ENCODE measurements at regions not wholly inside any gene's neighbourhood (a gene's known extent, or its start where the extent isn't known, plus 50 kb on each side); places are given as distances from the start of the nearest gene placed in this dataset.

DNA sequence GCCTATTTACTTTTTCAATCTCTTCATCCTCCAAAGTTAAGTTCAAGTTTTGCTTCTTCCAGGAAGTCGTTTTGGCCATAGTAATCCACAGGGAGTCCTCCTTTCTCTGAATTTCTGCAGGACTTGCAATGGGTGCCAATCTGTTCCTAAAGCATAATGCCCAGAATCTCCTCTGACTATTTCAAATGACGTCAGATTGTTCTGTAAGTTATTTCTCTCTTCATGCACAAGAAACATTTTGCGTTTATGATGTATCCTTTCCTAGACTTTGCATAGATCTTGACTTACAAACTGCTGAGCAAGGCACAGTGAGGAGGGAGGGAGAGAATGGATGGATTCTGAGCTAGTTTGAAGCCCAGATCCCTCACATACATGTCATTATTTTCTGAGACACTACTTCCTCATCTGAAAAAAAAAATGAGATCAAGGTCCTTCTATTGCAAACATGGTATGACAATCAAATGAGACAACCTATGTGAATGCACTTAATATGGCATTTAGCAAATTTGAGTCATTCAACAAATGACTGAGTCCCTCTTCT, 103.1 kb downstream of the MEX3B start:
- no peak overlapping the region for H2AFZ ChIP-seq (ENCODE audit: low read length)
- no peaks in the 10 kb centered on the region for H3K36me3 ChIP-seq (ENCODE audit: insufficient read depth, low read length)

DNA sequence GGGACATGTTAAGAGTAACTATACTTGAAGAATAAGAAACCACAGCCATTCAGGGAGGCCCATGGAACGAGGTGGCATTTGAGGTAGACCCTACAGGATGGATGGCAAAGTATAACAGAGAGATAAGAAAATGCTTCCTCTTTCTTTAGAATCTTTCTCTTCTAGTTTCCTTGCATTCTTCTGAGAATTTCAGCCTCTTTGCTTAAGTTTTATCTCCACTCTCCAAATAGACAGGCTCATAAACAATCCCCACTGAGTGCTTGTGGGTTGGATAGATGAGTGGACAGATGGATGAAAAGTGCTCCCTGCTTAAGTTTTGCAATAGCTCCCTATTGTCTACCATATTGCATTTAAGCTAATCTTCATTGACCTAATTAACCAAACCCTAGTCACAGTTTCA, 103.7 kb downstream of the MEX3B start:
- no peak overlapping the region for H3K4me2 ChIP-seq (ENCODE audit: low read depth, low read length, poor library complexity, severe bottlenecking)
- no peak overlapping the region for H2AFZ ChIP-seq (ENCODE audit: low read length)
- no peak overlapping the region for H3K4me3 ChIP-seq (ENCODE audit: low read length)

More for the DNA sequence above, 103.1 kb downstream of the MEX3B start:
- no peak for DNase-seq
- H3K27ac ChIP-seq (ENCODE audit: low read length) = no peak overlapping the region
- H3K27me3 ChIP-seq (ENCODE audit: low read length) = no peaks in the 10 kb centered on the region
- no peaks in the 10 kb centered on the region for H4K20me1 ChIP-seq (ENCODE audit: insufficient read depth, low read depth, low read length)
- no peaks in the 10 kb centered on the region for H3K4me1 ChIP-seq (ENCODE audit: low read length)
- no peaks in the 10 kb centered on the region for H3K79me2 ChIP-seq (ENCODE audit: low read length)
- H3K9me3 ChIP-seq (ENCODE audit: low read length) = peaks cover 5% of the 10 kb centered on the region
- no peak overlapping the region for H3K4me3 ChIP-seq (ENCODE audit: low read length)
- H3K9me2 ChIP-seq (replicated peaks; ENCODE audit: insufficient read depth, low read length) = no peaks in the 10 kb centered on the region
- no peak overlapping the region for H3K4me2 ChIP-seq (ENCODE audit: low read depth, low read length, poor library complexity, severe bottlenecking)
- H3K9ac ChIP-seq (ENCODE audit: low read length) = no peak overlapping the region

DNA sequence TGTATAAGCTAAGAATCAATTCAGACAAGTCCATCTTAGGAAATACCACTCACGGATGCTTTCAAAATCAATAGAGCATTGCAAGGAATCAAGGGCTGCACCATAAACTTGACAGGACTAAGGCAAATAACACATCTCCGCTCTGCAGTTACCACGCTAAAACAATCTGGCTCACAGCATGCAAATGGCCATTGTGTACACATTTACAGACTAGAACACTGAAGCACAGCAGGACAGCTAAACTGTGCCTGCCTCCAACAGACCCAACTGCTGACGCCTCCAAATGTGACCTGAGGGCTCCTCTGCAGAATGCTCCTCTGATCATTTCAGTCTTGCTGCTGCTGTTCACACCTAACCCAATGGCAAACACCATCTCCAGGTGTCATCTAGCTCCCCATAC, 104.3 kb downstream of the MEX3B start:
- H2AFZ ChIP-seq (ENCODE audit: low read length) = no peak overlapping the region
- no peaks in the 10 kb centered on the region for H3K36me3 ChIP-seq (ENCODE audit: insufficient read depth, low read length)
- H3K4me2 ChIP-seq (ENCODE audit: low read depth, low read length, poor library complexity, severe bottlenecking) = no peak overlapping the region
- H3K27ac ChIP-seq (ENCODE audit: low read length) = no peak overlapping the region
- H3K79me2 ChIP-seq (ENCODE audit: low read length) = no peaks in the 10 kb centered on the region
- no peaks in the 10 kb centered on the region for H3K27me3 ChIP-seq (ENCODE audit: low read length)
- no peaks in the 10 kb centered on the region for H3K9me2 ChIP-seq (replicated peaks; ENCODE audit: insufficient read depth, low read length)
- H3K9ac ChIP-seq (ENCODE audit: low read length) = no peak overlapping the region
- H3K9me3 ChIP-seq (ENCODE audit: low read length) = peaks cover 5% of the 10 kb centered on the region
- H4K20me1 ChIP-seq (ENCODE audit: insufficient read depth, low read depth, low read length) = no peaks in the 10 kb centered on the region
- DNase-seq = no peak
- no peaks in the 10 kb centered on the region for H3K4me1 ChIP-seq (ENCODE audit: low read length)
- no peak overlapping the region for H3K4me3 ChIP-seq (ENCODE audit: low read length)

More for the DNA sequence above, 103.7 kb downstream of the MEX3B start:
- Histone ChIP-seq H3K36me3 (ENCODE audit: insufficient read depth, low read length) (no peaks in the 10 kb centered on the region), H3K4me1 (ENCODE audit: low read length) (no peaks in the 10 kb centered on the region), H3K27me3 (ENCODE audit: low read length) (no peaks in the 10 kb centered on the region), H4K20me1 (ENCODE audit: insufficient read depth, low read depth, low read length) (no peaks in the 10 kb centered on the region), H3K27ac (ENCODE audit: low read length) (no peak overlapping the region), H3K79me2 (ENCODE audit: low read length) (no peaks in the 10 kb centered on the region), H3K9me3 (ENCODE audit: low read length) (peaks cover 5% of the 10 kb centered on the region), H3K9me2 (replicated peaks; ENCODE audit: insufficient read depth, low read length) (no peaks in the 10 kb centered on the region), H3K9ac (ENCODE audit: low read length) (no peak overlapping the region)
- DNase-seq = no peak

DNA sequence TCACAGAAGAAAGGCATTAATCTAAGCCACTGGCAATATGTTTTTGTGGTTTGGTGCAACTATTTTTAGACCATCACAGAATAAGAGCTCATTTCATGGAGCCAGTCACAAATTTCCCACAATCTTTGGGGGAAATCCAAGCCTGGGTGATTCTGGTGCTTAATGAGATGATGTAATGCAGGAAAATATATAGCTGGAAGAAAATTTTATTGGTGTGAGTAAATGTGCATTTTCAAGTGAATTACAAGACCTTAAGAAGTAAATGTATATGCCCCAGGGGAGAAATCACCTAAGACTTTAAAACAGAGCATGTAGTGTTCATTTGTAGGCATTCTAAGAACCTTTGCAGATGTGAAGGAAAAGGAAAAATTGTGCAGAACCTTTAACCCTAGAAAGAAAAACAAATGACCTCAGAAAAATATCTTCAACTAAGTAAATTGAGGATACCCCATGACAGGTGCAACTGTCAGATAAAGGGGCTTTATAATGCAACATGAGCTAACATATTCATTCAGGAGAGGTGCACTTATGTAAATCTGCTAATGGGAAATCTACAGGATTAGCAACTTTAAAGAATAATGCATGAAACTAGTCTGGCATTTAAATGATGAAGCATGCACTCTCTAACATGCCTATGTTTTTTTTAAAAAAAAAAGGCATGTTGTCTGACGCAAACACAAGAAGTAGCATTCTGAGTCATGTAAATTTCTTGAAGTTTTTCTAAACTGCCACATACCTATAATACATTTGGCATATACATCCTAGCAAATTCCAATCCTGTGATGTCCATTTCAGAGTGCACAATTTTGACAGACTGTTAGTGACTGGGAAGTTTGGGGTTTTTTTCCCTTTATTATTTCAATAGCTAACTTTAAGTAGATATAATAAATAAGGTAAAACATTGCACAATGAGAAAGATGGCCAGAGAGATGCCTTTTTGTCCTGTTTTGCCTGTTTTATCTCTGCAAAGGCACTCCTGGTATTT, 105.1 kb downstream of the MEX3B start:
- H3K4me2 ChIP-seq (ENCODE audit: low read depth, low read length, poor library complexity, severe bottlenecking) = no peak overlapping the region
- H2AFZ ChIP-seq (ENCODE audit: low read length) = no peak overlapping the region
- no peak overlapping the region for H3K27ac ChIP-seq (ENCODE audit: low read length)

DNA sequence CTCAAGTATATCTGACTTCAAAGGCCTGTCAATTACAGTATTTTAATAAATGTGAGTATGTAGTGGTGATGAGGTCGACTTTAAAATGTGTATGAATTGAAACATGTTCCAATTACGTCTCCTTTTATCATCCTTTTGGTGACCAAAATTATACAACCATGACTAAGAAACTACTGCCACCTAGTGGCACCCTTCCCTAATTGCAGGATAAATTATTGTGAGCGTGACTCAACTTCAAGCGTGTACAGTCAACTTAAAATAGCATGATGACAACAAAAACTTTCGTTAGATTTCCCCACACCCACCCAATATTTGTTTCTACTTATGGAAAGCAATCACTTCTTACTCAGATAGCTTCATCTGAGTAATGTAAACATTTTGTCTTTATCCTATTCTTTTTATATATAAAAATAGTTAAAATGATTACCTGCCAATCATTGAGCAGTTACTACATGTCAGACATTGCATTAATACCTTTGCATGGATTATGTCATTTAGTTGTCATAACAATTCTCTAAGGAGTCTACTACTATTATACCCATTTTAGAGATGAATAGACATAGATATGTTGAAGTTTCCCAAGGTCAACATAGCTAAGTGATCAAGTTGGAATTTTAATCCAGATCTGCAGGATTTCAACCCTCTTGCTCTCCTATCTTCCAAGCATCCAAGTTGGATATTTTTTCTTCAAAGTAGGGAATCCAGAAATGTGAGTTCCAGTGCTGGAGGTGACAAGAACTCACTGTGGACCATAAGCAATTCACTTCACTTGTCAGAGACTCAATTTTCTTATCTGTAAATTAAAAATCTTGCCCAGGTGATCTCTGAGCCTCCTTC, 106.0 kb downstream of the MEX3B start:
- Histone ChIP-seq H2AFZ (ENCODE audit: low read length) (no peak overlapping the region), H3K4me1 (ENCODE audit: low read length) (no peaks in the 10 kb centered on the region), H3K79me2 (ENCODE audit: low read length) (no peaks in the 10 kb centered on the region), H3K4me2 (ENCODE audit: low read depth, low read length, poor library complexity, severe bottlenecking) (no peak overlapping the region), H3K9me2 (replicated peaks; ENCODE audit: insufficient read depth, low read length) (no peaks in the 10 kb centered on the region), H3K27ac (ENCODE audit: low read length) (no peak overlapping the region), H3K9me3 (ENCODE audit: low read length) (peaks cover 5% of the 10 kb centered on the region), H3K4me3 (ENCODE audit: low read length) (no peak overlapping the region), H3K36me3 (ENCODE audit: insufficient read depth, low read length) (no peaks in the 10 kb centered on the region), H4K20me1 (ENCODE audit: insufficient read depth, low read depth, low read length) (no peaks in the 10 kb centered on the region), H3K9ac (ENCODE audit: low read length) (no peak overlapping the region), H3K27me3 (ENCODE audit: low read length) (no peaks in the 10 kb centered on the region)
- DNase-seq = peak; percentile 83

More for the DNA sequence above, 105.1 kb downstream of the MEX3B start:
- Histone ChIP-seq H3K27me3 (ENCODE audit: low read length) (no peaks in the 10 kb centered on the region), H3K9ac (ENCODE audit: low read length) (no peak overlapping the region), H3K9me2 (replicated peaks; ENCODE audit: insufficient read depth, low read length) (no peaks in the 10 kb centered on the region), H3K79me2 (ENCODE audit: low read length) (no peaks in the 10 kb centered on the region), H3K4me3 (ENCODE audit: low read length) (no peak overlapping the region), H4K20me1 (ENCODE audit: insufficient read depth, low read depth, low read length) (no peaks in the 10 kb centered on the region), H3K9me3 (ENCODE audit: low read length) (peaks cover 5% of the 10 kb centered on the region), H3K36me3 (ENCODE audit: insufficient read depth, low read length) (no peaks in the 10 kb centered on the region), H3K4me1 (ENCODE audit: low read length) (no peaks in the 10 kb centered on the region)
- no peak for DNase-seq

DNA sequence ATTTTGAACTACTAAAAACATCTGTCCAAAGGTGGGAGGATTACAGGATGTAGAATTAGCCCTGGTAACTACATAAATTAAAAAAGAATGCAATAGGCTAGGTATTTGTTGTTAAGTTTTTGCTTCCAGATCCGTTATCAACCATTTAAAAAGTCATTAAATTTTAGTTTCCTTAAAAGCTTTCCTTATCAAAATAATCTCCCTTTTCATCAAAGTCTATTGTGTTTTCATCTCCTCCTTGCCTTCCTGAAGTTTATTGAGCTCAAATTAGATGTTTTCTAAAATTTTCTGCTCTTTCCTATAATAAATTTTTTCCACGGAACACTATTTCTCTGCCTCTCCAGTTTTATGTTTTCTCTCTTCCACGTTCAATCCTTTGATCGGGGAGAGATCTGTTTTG, 108.6 kb downstream of the MEX3B start:
- no peaks in the 10 kb centered on the region for H3K79me2 ChIP-seq (ENCODE audit: low read length)
- H3K4me1 ChIP-seq (ENCODE audit: low read length) = no peaks in the 10 kb centered on the region
- no peak overlapping the region for H3K4me2 ChIP-seq (ENCODE audit: low read depth, low read length, poor library complexity, severe bottlenecking)
- no peak overlapping the region for H2AFZ ChIP-seq (ENCODE audit: low read length)
- H3K9me2 ChIP-seq (replicated peaks; ENCODE audit: insufficient read depth, low read length) = no peaks in the 10 kb centered on the region
- no peak overlapping the region for H3K9ac ChIP-seq (ENCODE audit: low read length)
- no peak for DNase-seq
- no peak overlapping the region for H3K27ac ChIP-seq (ENCODE audit: low read length)
- no peaks in the 10 kb centered on the region for H4K20me1 ChIP-seq (ENCODE audit: insufficient read depth, low read depth, low read length)
- H3K9me3 ChIP-seq (ENCODE audit: low read length) = peaks cover 5% of the 10 kb centered on the region
- H3K4me3 ChIP-seq (ENCODE audit: low read length) = no peak overlapping the region
- H3K36me3 ChIP-seq (ENCODE audit: insufficient read depth, low read length) = no peaks in the 10 kb centered on the region
- H3K27me3 ChIP-seq (ENCODE audit: low read length) = no peaks in the 10 kb centered on the region

DNA sequence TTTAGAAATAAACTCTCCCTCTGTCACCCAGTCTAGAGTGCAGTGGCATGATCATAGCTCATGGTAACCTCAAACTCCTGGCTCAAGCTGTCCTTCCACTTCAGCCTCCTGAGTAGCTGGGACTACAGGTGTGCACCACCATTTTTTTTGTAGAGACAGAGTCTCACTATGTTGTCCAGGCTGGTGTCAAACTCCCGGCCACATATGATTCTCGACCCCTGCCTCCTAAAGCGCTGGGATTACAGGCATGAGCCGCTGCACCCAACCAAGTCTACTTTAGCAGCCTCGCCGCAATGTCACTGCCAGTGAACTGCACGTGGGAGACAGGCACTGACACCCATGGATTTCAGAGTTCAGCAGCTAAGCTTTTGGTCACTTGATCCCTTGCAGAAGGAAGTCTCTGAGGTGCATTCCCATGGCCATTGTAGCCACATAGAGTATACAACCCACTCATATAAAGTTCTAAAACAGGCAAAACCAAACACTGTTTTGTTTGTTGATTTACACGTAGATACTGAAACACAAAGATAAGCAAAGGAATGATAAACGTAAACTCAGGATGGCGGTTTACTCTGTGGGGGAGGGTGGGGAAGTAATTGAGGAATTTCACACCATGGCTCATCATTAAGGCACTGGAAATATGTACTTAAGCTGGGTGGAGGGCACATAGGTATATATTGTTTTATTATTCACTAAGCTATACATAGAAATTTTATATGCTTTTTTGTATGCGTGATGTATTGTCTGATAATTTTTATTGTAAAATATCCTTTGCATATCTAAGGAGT, 115.0 kb downstream of the MEX3B start:
- Histone ChIP-seq H3K36me3 (ENCODE audit: insufficient read depth, low read length) (no peaks in the 10 kb centered on the region), H3K4me2 (ENCODE audit: low read depth, low read length, poor library complexity, severe bottlenecking) (no peak overlapping the region), H3K27me3 (ENCODE audit: low read length) (no peaks in the 10 kb centered on the region), H3K27ac (ENCODE audit: low read length) (no peak overlapping the region), H2AFZ (ENCODE audit: low read length) (no peak overlapping the region), H3K4me3 (ENCODE audit: low read length) (no peak overlapping the region), H3K9me2 (replicated peaks; ENCODE audit: insufficient read depth, low read length) (no peaks in the 10 kb centered on the region), H3K4me1 (ENCODE audit: low read length) (no peaks in the 10 kb centered on the region), H3K9me3 (ENCODE audit: low read length) (no peaks in the 10 kb centered on the region), H4K20me1 (ENCODE audit: insufficient read depth, low read depth, low read length) (no peaks in the 10 kb centered on the region), H3K79me2 (ENCODE audit: low read length) (no peaks in the 10 kb centered on the region), H3K9ac (ENCODE audit: low read length) (no peak overlapping the region)
- no peak for DNase-seq
